RKO (cell line): ENCODE measurements at regions not wholly inside any gene's neighbourhood (a gene's known extent, or its start where the extent isn't known, plus 50 kb on each side); places are given as distances from the start of the nearest gene placed in this dataset.

Experiments used
- DNase-seq: peaks from one replicate; pipeline ENCODE4 v3.0.0-alpha.2; 2016; ENCODE audit warnings: low spot score

DNA sequence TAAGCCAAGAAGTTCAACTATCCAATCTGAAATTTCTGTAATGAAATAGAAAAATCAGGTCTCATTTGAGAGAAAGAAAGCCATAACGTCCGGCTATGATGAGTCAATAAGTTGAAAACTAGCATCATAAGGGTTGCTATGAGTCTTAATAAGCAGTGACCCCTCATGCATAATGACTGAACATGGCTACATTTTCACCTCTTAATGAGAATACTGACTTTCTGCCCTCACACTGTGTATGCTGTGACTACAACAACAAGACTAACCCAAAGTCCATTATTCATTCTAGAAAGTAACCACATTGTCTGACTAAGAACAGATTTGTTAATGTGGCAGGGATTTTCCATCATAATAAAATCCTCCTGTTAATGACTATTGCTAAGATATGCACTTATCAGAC, 884.0 kb upstream of the CADM2 start:
- DNase-seq: peak; percentile 18

DNA sequence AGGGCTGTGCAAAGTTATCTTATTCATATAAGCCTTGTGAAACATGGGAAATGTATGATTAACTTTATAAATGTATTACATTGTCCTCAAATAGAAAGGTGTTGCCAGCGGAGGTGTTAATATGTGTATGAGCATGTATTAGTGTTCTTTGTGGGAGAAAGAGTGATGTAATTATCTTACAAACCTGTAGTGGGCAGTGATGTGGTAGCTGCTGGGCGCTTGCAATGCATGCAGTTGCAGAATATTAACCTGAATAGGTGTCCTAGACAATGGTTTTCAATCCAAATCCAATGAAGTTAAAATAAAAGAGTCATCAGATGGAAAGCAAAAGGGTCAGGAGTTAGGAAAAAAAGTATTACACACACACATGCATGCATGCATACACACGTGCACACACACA, 881.3 kb upstream of the CADM2 start:
- DNase-seq: no peak

DNA sequence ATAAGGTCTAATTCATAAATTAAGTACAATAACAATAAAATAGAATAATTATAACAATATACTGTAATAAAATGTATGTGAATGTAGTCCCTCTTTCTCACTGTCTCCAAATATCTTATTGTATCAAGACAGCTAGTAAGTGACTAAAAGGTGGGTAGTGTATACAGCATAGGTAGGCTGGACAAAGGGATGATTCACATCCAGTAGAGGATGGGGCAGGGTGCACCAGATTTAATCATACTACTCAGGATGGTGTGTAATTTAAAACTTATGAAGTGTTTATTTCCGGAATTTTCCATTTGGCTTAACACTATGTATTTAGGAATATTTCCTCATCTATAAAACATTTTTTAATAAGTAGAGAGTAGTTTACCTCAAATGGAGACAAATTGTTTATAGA, 876.1 kb upstream of the CADM2 start:
- DNase-seq: no peak

DNA sequence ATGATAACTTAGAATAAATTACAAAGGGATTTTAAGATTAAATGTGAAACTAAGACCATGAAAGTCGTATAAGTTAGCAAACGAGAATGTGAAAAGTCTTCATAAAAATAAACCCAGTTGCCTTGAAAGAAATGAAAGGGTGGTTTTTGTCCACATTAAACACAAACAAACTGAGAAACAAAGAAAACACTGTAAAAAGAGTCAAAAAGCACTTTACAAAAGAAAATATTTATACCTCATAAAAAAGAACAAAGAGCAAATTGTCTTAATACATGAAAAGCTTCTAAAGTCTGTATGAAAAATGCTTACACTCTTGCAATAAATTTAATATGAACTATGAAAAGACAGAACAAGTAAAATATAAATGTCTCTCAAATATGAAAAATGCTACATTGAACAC, 865.9 kb upstream of the CADM2 start:
- DNase-seq: no peak

DNA sequence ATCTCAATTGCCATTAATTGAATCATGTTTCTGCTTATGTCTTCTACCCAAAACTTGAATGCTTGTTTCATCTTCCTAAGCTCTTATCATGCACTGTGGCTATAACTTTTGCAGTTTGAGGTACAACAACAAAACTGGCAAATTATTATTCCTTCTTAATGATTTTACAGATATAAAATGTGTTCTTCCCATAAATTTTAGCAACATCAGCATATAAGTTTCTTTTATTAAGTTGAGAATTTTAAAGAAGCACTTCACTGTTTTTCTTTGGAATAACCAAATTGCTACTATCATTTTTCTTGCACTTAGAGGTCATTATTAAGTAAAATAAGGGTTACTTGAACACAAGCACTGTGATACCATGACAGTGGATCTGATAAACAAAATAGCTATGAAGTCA, 862.6 kb upstream of the CADM2 start:
- DNase-seq: no peak

DNA sequence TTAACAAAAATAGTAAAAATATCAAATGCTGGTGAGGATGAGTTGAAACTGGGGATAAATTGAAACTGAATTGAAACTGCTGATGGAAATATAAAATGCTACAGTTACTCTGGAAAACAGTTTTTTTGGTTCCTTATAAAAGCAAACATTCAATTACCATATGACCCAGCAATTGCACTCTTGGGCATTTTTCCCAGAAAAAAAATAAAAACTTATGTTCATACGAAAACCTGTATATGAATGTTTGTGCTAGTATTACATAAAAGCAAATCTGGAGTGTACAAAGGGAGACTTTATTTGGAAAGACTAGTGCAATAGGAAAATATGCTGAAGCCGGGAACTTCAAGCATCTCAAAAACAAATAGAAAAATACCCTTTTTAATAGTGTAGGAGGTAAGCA, 857.9 kb upstream of the CADM2 start:
- no peak for DNase-seq

DNA sequence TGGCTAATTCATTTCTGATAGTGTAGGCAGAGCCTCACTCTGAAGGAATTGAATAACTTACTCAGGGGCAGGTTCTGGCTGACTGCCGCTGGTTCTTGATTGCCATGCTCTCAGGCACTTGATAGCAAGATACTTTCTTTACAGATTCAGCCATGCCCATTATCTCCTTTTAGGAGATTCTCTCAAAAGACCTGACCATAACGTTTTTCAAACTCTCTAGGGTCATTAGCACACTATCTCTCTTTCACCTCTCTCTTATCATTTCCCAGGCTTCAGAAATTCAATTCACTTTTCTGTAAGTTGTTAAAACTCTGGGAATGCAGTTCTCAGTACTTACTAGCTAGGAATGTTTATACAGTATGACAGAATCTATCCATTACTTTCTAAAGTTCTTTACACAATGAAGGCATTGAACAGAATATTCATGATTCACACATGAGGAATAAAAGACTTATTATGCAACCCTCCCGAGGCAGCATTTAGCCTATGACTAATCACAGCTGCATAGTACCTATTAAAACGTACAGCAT, 850.3 kb upstream of the CADM2 start:
- peak; percentile 66 for DNase-seq

DNA sequence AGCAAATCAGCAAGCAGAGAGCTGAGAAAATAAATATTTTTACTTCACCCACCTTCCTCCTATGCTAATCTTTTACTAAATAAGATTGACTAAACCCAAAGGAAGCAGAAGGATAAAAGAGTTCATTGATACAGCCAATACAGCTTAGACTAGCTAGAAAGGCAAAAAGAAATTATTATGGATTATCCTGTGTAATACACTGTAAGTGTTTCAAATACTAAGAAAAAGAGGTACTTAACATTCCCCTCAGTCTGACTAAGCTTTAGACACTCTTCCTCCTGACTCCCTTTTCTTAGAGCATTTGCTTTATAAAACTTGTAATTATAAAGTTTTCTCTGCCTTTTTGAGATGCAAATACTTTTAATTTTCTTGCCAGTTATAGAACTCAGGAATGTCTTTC, 848.9 kb upstream of the CADM2 start:
- no peak for DNase-seq

DNA sequence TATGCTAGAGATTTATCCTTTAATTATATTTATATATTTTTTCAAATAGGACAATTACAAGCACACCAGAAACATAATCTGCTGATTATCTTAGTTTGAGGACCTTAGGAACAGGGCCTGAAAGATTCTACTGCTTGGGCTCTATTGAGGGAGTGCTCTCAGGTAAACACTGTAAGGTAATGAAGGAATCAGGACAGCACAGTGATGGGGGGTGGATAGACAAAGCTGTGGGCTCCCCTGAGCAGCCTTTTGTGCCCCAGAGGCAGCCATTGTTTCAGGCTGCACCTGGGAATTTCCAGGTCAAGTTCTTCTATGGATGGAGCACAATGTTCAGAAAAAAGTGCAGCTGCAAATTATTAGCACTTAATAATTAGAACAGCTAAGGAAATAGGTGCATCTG, 848.0 kb upstream of the CADM2 start:
- DNase-seq: no peak

DNA sequence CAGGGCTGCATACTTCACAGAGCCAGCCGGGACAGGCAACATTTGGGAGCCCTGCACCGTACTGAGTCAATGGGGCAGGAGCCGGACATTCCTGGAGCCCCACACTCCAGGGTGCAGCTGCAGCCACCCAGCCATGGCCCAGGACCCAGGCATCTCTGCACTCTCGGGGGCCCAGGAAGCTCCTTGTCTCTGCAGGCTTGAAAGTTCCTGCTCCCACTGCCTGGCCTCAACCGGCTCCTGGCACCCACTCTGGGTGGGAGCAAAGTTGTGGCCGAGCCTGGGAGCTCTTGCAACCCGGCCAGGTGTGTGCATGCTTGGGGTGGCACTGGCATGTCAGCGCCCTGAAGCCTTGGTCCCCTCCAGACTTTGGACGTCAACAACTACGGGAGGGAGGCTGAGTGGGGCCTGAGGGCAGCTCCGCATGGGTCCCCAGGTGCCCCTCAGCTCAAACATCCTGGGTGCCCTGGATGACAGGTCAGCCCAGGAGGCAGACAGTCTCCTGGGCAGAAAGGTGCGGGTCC, 833.5 kb upstream of the CADM2 start:
- no peak for DNase-seq

DNA sequence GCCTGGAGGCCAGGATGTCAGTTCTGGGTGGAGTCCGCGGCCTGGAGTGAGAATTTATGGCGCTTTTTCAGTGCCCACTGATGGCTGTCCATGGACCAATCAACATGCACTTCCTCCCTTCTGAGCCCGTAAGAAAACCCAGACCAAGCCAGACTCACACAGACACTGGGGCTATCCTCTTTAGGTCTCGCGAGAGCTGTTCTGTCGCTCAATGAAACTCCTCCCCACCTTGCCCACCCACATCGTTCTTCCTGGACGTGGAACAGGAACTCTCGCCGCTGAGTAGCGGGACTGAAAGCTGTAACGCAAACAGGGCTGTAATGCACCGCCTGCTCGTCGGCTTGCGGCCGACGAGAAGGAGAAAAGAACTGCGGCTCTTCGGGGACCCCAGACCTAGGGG, 833.0 kb upstream of the CADM2 start:
- no peak for DNase-seq

DNA sequence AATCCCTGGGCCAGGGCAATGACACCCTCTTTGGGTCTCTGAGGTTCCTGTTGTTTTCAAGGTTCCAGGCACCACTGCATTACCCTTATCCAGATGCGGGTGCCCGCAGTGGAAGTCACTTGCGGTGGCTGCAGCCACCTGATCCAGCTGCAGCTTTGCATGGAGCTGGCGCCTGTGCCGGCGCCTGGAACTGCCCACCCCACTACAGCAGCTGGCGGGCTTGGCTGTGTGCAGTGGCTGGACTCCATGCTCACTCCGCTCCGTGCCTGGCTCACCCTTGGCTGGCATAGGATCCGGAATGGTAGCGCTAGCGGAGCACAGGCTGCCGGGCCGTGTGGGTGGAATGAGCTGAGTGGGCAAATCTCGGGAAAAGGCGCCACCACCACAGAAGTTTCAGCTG, 832.6 kb upstream of the CADM2 start:
- DNase-seq: no peak

DNA sequence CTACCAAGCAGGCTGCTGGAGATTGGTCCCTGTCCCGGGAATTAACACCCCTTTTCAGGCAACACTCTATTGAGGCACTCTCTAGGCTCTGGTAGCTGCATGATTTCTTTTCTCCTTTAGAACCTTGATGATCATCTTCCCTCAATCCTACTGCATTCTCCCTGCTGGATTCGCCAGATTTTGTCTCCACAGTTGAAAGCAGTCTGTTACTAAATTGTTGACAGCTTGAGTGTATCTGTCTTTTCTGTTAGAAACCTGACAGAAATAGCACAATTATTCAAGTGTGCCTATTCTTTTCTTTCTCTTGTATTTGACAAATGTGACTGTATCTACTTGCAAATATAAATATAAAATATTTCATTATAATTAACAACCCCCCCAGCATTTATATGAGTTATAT, 830.8 kb upstream of the CADM2 start:
- DNase-seq: no peak

DNA sequence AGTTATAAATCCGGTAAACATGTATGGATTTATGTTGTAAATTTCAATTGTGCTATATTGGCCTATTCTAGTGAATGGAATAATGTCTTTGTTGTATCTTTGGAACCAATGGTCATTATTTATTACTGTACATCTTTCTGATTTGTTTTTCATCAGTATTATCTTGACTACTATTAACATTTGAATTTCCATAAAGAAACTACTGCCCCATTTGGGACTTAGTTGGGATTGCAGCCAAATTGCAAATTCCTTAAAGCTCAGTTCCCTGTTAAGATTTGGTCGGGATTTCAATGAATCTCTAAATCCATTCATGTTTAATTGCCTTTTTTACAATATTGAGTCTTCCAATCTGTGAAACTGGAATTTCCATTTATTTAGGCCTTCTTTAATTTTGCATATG, 822.4 kb upstream of the CADM2 start:
- peak; percentile 2 for DNase-seq

DNA sequence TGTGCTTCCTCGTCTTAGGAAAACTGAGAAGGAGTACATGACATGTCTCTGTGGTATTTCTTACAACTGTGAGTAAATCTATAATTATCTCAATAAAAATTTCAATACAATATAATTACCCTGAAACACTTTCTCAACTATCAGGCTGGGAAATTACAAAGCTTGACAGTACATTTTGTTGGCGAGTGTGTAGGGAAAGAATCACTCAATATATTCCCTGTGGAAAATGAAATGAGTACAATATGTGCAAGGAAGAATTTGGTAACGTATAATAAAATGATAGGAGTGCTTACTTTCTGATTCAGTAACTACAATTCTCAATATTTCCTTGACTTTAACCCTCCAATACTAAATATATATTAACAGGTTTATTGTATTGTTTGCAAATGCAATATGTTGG, 818.2 kb upstream of the CADM2 start:
- no peak for DNase-seq

DNA sequence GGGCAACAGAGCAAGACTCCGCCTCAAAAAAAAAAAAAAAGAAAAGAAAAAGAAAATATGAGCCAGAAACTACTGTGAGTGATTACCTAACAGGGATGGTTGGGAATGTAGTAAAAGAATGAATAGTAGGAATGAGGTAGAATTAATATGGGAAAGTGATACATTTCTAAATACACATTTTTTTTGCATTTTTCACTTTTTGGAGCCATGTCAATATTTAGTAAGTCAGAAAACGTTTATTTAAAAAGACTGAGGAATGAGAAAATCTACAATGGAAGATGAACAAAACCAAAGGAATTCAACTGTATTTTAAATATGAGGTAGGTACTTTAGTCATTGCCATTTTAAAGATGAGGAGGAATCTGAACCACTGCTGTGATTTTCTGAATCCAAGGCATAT, 817.2 kb upstream of the CADM2 start:
- no peak for DNase-seq

DNA sequence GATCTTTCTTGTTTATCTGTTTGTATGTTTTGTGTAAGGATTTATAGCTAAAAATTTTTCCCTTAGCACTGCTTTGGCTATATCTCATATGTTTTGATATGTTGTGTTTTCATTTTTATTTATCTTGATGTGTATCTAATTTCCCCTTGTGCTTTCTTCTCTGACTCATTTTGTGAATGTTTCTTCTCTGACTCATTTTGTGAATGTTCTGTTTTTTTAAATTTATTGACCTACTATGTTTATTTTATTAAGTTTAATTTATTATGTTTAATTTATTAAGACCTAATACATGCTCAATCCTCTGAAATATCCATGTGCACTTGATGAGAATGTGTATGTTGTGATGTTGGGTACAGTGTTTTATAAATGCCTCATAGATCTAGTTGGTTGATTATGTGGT, 793.5 kb upstream of the CADM2 start:
- peak; percentile 14 for DNase-seq

DNA sequence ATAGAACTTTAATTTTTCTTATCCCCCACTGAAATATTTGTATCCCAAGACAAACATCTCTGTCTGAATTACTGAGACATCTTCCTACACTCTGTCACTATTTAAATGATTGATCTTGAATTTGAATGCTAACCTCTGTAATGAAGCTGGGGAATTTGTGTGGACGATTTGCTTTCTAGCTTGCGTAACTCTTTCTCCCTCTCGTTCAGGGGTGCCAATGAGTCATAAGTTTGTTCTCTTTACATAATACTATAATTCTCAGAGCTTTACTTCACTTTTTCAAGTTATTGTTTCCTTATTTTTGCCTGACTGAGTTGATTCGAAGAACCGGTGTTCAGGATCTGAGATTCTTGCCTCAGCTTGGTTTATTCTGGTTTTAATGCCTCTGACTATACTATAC, 783.3 kb upstream of the CADM2 start:
- no peak for DNase-seq

DNA sequence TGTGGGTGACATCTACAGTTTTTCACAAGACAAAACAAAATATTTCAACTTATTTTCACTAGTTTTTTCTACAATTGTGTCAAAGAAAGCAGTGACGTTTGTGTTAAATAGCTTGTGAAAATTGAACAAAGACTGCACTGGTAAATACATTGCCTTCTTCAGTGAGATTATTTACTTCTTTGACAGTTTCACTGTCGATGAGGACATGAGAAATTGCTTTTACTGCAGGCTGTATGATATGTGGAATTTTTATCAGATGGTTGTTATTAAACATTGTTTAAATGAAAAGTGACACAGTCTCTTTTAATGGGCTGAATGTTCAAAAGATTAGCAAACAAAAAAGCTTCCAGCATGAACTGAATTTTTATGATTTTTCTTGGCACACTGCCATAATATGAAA, 773.9 kb upstream of the CADM2 start:
- no peak for DNase-seq

DNA sequence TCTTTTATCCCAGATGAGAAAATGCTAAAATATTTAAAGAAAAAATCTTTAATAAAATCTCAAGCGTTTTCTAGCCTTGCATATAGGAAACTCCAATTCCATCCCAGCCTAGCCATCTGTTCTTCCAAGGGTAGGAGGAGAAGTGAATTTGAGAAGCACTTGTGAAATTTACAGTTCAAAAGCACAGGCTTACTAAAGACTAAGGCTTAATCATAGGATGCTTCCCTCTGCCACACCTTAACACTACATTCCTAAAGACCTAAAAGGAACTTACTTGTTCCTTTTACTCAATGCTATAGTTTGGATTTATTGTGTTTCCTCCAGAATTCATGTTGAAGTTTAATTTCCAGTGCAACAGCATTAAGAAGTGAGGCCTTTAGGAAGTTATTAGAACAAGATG, 764.8 kb upstream of the CADM2 start:
- DNase-seq: no peak

DNA sequence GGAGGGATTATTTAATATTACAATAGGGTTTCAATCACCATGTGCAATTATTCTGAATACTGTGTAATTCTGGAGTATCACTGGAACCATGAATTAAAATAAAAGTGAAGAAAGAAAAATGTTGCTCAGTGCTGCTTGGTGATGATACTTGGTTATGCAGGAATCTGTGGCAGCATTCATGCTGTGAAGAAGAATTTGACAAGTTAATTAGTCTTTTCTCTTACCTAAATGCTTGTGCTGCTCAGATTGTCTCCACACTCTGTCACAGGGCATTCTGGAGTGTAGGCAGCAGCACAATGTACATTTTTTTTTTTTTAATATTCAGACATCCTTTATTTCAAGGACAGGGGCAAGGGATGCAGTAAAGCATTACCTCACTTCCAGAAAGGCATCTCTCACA, 749.3 kb upstream of the CADM2 start:
- no peak for DNase-seq

DNA sequence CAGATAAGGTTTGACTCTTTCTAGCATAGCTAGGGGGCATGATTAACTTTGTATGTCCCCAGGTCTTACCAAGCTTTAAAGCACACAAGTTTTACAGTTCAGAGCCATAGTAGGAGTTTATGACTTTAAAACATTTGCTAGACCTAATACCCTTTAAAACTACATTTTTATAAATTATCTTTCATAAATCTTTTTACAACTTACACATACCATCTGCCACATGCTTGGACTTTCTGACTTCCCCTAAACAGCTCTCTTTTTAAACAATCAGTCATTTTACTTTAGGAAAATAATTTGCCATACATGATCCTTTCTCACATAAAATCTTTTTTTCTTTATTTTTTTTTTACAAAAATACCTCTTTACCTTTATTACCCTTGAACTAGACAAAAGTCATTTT, 735.3 kb upstream of the CADM2 start:
- no peak for DNase-seq

DNA sequence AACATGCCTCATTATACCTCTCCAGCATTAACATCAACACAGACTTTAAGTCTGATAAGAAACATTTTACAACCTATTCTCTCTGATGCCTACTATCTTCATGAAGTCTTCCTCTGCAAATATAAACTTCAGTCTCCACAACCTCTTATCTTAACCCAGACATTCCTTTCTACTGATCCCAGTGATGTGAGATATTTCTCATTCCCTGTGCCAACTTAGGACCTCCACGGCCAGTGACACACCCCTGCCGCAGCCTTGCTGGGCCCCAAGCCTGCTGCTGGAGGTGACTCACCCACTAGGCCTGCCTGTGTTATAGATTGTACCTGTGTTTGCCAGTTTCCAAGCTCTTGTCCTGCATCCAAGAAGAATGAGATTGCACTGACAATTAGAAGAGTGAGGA, 734.5 kb upstream of the CADM2 start:
- no peak for DNase-seq

DNA sequence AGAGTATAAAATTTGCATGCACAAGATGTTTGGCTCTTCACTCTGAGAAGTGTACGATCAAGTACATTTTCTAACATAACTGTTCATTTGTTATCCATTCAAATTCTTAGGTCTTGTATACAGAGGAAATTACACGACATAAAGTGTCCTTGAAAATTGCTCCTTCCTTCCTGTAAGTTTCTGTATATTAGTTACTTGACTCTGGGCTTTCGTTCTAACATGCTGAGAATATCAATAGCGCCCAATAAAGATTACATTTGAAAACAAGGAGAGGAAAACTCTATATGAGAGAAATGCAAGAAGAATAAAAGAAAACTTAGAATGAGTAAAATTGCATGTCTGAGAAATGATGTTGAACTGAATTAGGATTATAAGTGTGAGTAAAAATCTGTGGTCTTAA, 722.5 kb upstream of the CADM2 start:
- DNase-seq: no peak

DNA sequence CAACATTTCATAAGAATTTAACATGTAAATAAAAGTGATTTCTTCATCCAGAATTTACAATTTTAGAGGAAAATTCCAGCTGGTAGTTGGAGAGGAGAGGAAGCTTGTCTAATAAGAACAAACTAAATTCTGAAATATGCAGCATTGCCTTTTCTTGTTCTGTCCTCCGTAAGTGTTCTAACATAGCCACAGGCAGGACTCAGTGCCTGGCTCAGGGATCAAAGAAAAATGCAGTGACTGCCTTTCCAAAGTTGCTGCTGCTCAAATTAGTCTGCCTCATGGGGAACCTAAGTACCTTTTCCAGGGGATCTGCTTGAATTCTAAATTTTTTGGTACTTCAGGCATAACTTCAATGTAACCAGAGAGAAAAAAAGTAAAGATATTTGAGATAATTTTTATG, 713.0 kb upstream of the CADM2 start:
- DNase-seq: no peak
